B cell (primary cell): ENCODE measurements at regions not wholly inside any gene's neighbourhood (a gene's known extent, or its start where the extent isn't known, plus 50 kb on each side); places are given as distances from the start of the nearest gene placed in this dataset.

Experiments used
- ATAC-seq: fragments of 200-7000 bp; cut with Tn5 transposase; one replicate; pipeline ENCODE4 v1.10.0; 2021; ENCODE audit warnings: low read depth, mild to moderate bottlenecking, moderate number of reproducible peaks, moderate library complexity
- CTCF ChIA-PET: fragments of 350-600 bp; sonication (Branson Sonifier 250); formaldehyde crosslinking; loops from one replicate; lab custom pipeline; 2021; ENCODE audit warnings: antibody characterized with exemption, inconsistent platforms; lab: Charles Lee
- POLR2A ChIA-PET: fragments of 350-600 bp; sonication (Branson Sonifier 250); formaldehyde crosslinking; loops from one replicate; lab custom pipeline; 2021; ENCODE audit warnings: antibody characterized with exemption; lab: Charles Lee
- DNase-seq: peaks from one replicate; pipeline ENCODE4 v3.0.0; 2013
- H2AFZ ChIP-seq: 2 replicates; pipeline ENCODE4 v1.6.1; 2012; ENCODE audit warnings: mild to moderate bottlenecking, low read depth, low read length; ENCODE audit not compliant: insufficient read depth, poor library complexity, severe bottlenecking
- H3K27ac ChIP-seq, 2 donors: 1 replicate in 1 of 2; 2 replicates in 1 of 2; pipeline ENCODE4 v1.5.1; 2012 to 2013; ENCODE audit warnings: low read length in 2 of 2, mild to moderate bottlenecking in 2 of 2, moderate library complexity in 1 of 2
- H3K27me3 ChIP-seq, 4 experiments: fragments of 200-600 bp in 1 of 4; sonication (generic) in 1 of 4; replicated peaks in 1 of 4; 1 replicate in 2 of 4; 2 replicates in 2 of 4; pipeline versions ENCODE4 v1.6.1 to v1.7.0; 2013 to 2016; ENCODE audit warnings: low read length in 3 of 4, mild to moderate bottlenecking in 2 of 4, mixed read lengths in 1 of 4, moderate library complexity in 1 of 4; ENCODE audit not compliant: insufficient read depth in 4 of 4, control insufficient read depth in 3 of 4; ENCODE audit errors: control extremely low read depth in 1 of 4
- H3K36me3 ChIP-seq, 2 experiments: replicated peaks in 1 of 2; 1 replicate in 1 of 2; 2 replicates in 1 of 2; pipeline versions ENCODE4 v1.6.1 to v1.7.1; 2013; ENCODE audit warnings: low read length in 1 of 2; ENCODE audit not compliant: insufficient read depth in 2 of 2, control insufficient read depth in 1 of 2; ENCODE audit errors: control extremely low read depth in 1 of 2, extremely low read depth in 1 of 2
- H3K4me1 ChIP-seq, 2 donors: fragments of 200-600 bp in 1 of 2; sonication (generic) in 1 of 2; 1 replicate in 1 of 2; 2 replicates in 1 of 2; pipeline versions ENCODE4 v1.5.1 to v1.6.1; 2013 to 2017; ENCODE audit warnings: low read length in 2 of 2; ENCODE audit not compliant: control insufficient read depth in 2 of 2, insufficient read depth in 2 of 2
- H3K4me2 ChIP-seq: replicated peaks from 2 replicates; pipeline ENCODE3; 2012; ENCODE audit warnings: mild to moderate bottlenecking, low read depth, low read length; ENCODE audit not compliant: poor library complexity, severe bottlenecking
- H3K4me3 ChIP-seq, 5 experiments: fragments of 200-600 bp in 1 of 5; sonication (generic) in 1 of 5; 1 replicate in 3 of 5; 2 replicates in 2 of 5; pipeline versions ENCODE4 v1.5.1 to v1.7.0; 2011 to 2016; ENCODE audit warnings: low read length in 4 of 5, mild to moderate bottlenecking in 4 of 5, low read depth in 2 of 5, control low read depth in 1 of 5, moderate library complexity in 1 of 5; ENCODE audit not compliant: insufficient read depth in 1 of 5; ENCODE audit errors: control extremely low read depth in 1 of 5, extremely low read depth in 1 of 5
- H3K79me2 ChIP-seq: fragments of 200-600 bp; sonication (generic); one replicate; pipeline ENCODE4 v1.6.0; 2016; ENCODE audit warnings: low read length; ENCODE audit not compliant: control insufficient read depth, insufficient read depth
- H3K9ac ChIP-seq: fragments of 200-600 bp; sonication (generic); 2 replicates; pipeline ENCODE4 v1.6.1; 2017; ENCODE audit warnings: mild to moderate bottlenecking, low read length, moderate library complexity
- H3K9me3 ChIP-seq, 3 donors: one replicate each; pipeline versions ENCODE4 v1.6.1 to v1.7.1; 2013; ENCODE audit warnings: low read length in 2 of 3; ENCODE audit not compliant: control insufficient read depth in 2 of 3, insufficient read depth in 1 of 3; ENCODE audit errors: control extremely low read depth in 1 of 3
- H4K20me1 ChIP-seq: 2 replicates; pipeline ENCODE4 v1.6.0; 2012; ENCODE audit warnings: mild to moderate bottlenecking, low read length; ENCODE audit not compliant: insufficient read depth, control insufficient read depth, poor library complexity, severe bottlenecking
- H3K27ac Mint-ChIP-seq: one replicate; pipeline ENCODE4 v1.8.0; 2021; ENCODE audit warnings: mixed read lengths
- H3K27me3 Mint-ChIP-seq: one replicate; pipeline ENCODE4 v1.8.0; 2021; ENCODE audit warnings: mixed read lengths
- H3K4me1 Mint-ChIP-seq: one replicate; pipeline ENCODE4 v1.8.0; 2021; ENCODE audit warnings: mixed read lengths
- H3K4me3 Mint-ChIP-seq: one replicate; pipeline ENCODE4 v1.8.0; 2021; ENCODE audit warnings: mixed read lengths
- H3K9me3 Mint-ChIP-seq: one replicate; pipeline ENCODE4 v1.8.0; 2022; ENCODE audit warnings: mixed read lengths; ENCODE audit not compliant: insufficient read depth
- EZH2 ChIP-seq: IDR thresholded peaks from 2 replicates; pipeline ENCODE4 v1.6.1; 2012; ENCODE audit warnings: borderline replicate concordance, low read depth, mild to moderate bottlenecking, moderate library complexity, low read length; ENCODE audit not compliant: insufficient read depth, poor library complexity, severe bottlenecking
- whole genome bisulfite sequencing: methylation state at CpG from one replicate; pipeline ENCODE4 v1.1.5; 2013; ENCODE audit warnings: missing lambda C conversion rate; ENCODE audit not compliant: insufficient coverage; 5-methylcytosine and 5-hydroxymethylcytosine counted together
- intact Hi-C: fragments of 100-400 bp; cut with micrococcal nuclease; formaldehyde crosslinking; loops from one replicate; pipeline ENCODE4 v1.10.0; 2022
- TF ChIP-seq, protein P1 (sequence below): fragments of 200-600 bp; IDR thresholded peaks from one replicate; pipeline ENCODE4 v1.8.0; 2022; ENCODE audit warnings: antibody characterized with exemption, mild to moderate bottlenecking

DNA sequence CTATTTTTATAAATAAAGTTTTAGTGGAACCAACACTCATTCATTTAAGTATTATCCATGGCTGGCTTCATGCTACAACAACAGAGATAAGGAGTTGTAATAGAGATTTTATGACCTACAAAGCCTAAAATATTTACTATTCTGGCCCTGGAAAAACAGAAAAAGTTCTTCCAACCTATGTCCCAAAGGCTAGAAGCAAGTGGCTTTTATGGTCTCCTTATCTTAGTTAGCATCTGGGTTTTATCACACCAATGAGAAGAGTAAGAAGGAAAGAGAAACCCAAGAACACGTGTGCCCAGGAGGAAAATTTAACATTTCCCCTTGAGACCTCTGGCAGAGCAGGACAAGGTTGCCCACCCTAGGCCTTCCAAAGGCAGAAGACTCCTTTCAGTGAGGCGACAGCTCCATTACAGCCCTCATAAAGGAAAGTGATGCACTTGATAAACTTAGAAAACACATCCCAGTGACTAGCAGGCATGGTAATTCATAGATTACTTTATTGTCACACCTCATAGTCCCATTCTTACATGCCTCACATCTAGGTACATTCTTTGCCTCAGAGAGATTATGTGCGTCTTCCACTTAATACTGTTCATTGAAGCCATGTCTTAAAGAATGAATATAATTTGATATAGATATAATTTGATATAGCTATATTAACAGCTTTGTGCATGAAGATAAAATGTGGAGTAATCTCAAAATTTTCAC, 113.2 kb upstream of the ACP3 start:
- POLR2A ChIA-PET = no interaction called here
- WGBS = 100% methylated on average over 1 of the region's 3 CpGs
- no peaks in the 10 kb centered on the region for H3K9me3 ChIP-seq
- H3K27ac ChIP-seq = no peak overlapping the region
- H3K4me3 ChIP-seq = no peak overlapping the region
- H3K9ac ChIP-seq = no peak overlapping the region
- CTCF ChIA-PET = no interaction called here
- intact Hi-C loops = no loop called here
- Mint-ChIP-seq H3K4me3 (no peak overlapping the region), H3K27me3 (no peaks in the 10 kb centered on the region), H3K9me3 (no peaks in the 10 kb centered on the region), H3K4me1 (no peaks in the 10 kb centered on the region), H3K27ac (no peak overlapping the region)
- H3K79me2 ChIP-seq = no peaks in the 10 kb centered on the region
- TF ChIP-seq, protein P1, sequence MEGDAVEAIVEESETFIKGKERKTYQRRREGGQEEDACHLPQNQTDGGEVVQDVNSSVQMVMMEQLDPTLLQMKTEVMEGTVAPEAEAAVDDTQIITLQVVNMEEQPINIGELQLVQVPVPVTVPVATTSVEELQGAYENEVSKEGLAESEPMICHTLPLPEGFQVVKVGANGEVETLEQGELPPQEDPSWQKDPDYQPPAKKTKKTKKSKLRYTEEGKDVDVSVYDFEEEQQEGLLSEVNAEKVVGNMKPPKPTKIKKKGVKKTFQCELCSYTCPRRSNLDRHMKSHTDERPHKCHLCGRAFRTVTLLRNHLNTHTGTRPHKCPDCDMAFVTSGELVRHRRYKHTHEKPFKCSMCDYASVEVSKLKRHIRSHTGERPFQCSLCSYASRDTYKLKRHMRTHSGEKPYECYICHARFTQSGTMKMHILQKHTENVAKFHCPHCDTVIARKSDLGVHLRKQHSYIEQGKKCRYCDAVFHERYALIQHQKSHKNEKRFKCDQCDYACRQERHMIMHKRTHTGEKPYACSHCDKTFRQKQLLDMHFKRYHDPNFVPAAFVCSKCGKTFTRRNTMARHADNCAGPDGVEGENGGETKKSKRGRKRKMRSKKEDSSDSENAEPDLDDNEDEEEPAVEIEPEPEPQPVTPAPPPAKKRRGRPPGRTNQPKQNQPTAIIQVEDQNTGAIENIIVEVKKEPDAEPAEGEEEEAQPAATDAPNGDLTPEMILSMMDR = no peak
- no peak for TF ChIP-seq EZH2
- DNase-seq (no peak), ATAC-seq (no peak)
- no peaks in the 10 kb centered on the region for H3K36me3 ChIP-seq
- H3K27me3 ChIP-seq = peaks cover 0 to 2% (median 0%) of the 10 kb centered on the region in 4 experiments
- no peak overlapping the region for H3K4me2 ChIP-seq
- H3K4me1 ChIP-seq = no peaks in the 10 kb centered on the region
- H2AFZ ChIP-seq = no peak overlapping the region
- H4K20me1 ChIP-seq = no peaks in the 10 kb centered on the region

DNA sequence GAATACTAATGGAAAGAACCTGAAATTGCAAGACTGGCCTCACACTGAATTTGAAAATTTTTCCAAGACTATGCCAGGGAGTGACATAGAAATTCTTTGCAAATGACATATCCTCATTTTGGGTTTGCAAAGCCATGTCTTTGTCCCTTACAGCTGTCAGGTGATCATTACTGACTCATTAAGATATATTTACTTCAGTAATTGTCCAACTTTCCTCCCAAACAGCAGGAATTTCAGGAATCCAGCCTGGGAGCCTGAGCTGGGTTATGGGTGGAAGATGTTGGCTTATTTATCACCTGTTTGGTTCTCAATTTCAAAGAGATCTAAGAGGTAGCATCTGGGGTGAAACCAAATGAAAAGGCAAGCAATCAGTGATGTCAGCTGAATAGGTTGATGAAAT, 111.6 kb upstream of the ACP3 start:
- H3K4me1 ChIP-seq = no peaks in the 10 kb centered on the region
- TF ChIP-seq, protein P1 = no peak
- TF ChIP-seq EZH2 = no peak
- Mint-ChIP-seq H3K9me3 (no peaks in the 10 kb centered on the region), H3K4me3 (no peak overlapping the region), H3K27me3 (peaks cover 3% of the 10 kb centered on the region), H3K4me1 (no peaks in the 10 kb centered on the region), H3K27ac (no peak overlapping the region)
- H3K79me2 ChIP-seq = no peaks in the 10 kb centered on the region
- no peak for ATAC-seq
- H3K4me2 ChIP-seq = no peak overlapping the region
- no peaks in the 10 kb centered on the region for H3K27me3 ChIP-seq
- no peaks in the 10 kb centered on the region for H3K36me3 ChIP-seq
- no peaks in the 10 kb centered on the region for H4K20me1 ChIP-seq
- H3K4me3 ChIP-seq = no peak overlapping the region
- H2AFZ ChIP-seq = no peak overlapping the region
- CTCF ChIA-PET = no interaction called here
- no peaks in the 10 kb centered on the region for H3K9me3 ChIP-seq
- H3K27ac ChIP-seq = no peak overlapping the region
- no peak overlapping the region for H3K9ac ChIP-seq
- intact Hi-C loops = no loop called here
- no peak for DNase-seq
- POLR2A ChIA-PET = no interaction called here
